GM18499 (cell line): ENCODE measurements at regions not wholly inside any gene's neighbourhood (a gene's known extent, or its start where the extent isn't known, plus 50 kb on each side); places are given as distances from the start of the nearest gene placed in this dataset.
"Not testable (repeated sequence)": the region's sequence is repeated elsewhere in the genome, so short reads cannot be mapped to it uniquely, and the experiment has no call there.

ENCODE experiments used
- ATAC-seq: cut with Tn5 transposase; IDR thresholded peaks from one replicate; pipeline ENCODE4 v1.9.1; 2021; ENCODE audit warnings: moderate number of reproducible peaks; ENCODE audit not compliant: insufficient read depth, unreplicated experiment

GRCh38 chr6:95848717-95849116 lies 167.1 kb upstream of the FUT9 start:
- no peak for ATAC-seq

- no peak for ATAC-seq
These were observed 158.9 kb upstream of the FUT9 start for GRCh38 chr6:95856876-95857364.

DNA sequence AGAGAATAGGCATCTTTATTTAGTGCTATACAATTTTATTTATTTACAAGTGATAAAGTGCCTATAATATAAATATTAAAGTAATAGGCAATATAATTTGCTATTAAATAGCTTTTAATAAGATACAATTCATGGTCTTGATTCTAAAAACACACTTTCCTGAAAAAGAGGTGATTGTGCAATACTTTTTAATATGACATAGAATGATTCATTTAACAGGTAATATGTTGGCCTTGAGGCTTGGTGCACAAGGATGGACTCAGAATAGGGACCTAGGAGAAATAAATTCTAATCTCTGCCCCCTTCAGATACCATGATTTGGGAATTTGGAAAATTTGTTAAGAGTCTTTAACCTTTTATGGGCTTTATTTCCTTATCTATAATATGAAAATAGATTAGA lies 149.9 kb upstream of the FUT9 start:
- ATAC-seq: no peak

DNA sequence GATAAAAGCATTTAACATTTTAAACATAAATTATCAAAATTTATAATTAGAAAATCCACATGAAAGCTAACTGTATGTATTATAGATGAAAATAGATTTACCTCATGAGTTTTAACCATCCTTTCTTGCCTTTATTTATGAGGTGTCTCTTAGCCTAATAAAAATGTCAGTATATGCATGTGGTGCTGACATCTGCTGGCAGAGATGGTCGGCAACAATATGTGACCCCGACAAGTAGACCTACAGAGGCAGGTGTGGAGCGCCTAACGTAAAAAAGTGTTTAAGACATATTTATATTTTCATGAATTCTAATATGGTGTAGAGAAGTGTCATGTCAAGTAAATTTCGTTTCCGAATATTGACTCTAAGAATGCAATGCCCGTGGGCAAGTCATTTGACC lies 149.0 kb upstream of the FUT9 start:
- no peak for ATAC-seq

DNA sequence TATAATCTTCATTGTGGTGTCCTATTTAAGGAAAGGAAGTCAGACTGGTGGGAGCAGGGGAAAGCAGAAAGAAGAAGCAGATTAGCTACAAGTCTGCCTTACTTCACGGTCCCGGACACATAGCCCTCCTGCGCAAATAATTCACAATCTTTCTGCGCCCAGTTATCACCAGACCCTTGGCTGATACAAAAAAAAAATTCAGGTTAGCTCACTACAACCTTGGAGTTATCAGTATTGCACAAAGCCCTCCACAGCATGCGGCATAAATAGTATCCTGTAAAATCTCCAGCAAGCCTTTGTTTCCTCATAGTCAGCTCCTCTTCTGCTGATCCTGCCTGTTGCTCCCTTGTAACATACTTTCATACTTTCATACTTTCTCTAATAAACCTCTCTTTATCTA lies 148.6 kb upstream of the FUT9 start:
- ATAC-seq: no peak

- ATAC-seq: no peak
These were observed 138.3 kb upstream of the FUT9 start for GRCh38 chr6:95877480-95877879.

DNA sequence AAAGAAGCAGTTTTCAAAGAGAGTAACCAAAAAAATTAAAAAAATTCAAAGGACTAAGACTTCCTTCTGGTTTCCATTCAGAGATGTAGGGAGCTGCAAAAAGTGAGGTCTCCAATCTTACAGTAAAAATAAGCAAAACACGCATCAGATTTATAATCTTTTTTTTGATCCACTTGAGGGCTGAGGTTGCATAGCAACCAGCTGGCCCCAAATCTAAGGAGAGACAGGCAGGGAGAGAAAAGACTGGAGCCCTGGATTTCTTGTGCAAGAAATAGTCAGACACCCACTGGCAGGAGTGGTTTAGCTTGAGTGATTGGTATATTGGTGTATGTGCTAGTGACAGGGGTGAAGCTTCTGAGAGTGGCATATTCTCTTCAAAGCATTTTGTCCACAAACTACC lies 135.9 kb upstream of the FUT9 start:
- no peak for ATAC-seq

- ATAC-seq: no peak
These were observed 133.4 kb upstream of the FUT9 start for GRCh38 chr6:95882371-95882770.

DNA sequence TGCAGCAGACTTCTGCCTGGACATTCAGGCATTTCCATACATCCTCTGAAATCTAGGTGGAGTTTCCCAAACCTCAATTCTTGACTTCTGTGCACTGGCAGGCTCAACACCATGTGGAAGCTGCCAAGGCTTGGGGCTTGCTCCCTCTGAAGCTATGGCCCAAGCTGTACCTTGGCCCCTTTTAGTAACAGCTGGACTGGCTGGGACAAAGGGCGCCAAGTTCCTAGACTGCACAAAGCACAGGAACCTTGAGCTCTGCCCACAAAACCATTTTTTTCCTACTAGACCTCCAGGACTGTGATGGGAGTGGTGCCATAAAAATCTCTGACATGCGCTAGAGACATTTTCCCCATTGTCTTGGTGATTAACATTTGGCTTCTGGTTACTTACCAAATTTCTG lies 127.1 kb upstream of the FUT9 start:
- not testable (repeated sequence) for ATAC-seq

GRCh38 chr6:95905132-95905531 lies 110.6 kb upstream of the FUT9 start:
- no peak for ATAC-seq

GRCh38 chr6:95917034-95917433 lies 98.7 kb upstream of the FUT9 start:
- no peak for ATAC-seq

DNA sequence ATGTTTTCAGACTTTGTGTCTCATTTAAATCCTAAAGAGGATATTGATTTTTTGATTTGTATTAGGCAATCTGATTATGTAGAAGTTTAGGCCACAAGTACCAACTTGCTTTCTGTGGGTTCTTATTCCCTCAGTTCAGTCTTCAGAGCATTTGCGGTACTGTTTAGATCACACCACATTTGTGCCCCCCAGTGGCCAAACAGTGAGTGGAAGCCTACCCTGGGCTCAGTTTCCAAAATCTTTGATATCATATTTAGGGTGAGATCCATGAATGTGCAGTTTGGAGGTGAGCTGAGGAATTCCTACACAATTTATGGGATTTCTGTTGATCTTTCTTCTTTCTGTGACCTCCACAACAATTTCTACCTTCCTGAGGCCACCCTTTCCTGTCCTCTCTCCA lies 92.3 kb upstream of the FUT9 start:
- no peak for ATAC-seq

- no peak for ATAC-seq
These were observed 80.0 kb upstream of the FUT9 start for GRCh38 chr6:95935736-95936135.

DNA sequence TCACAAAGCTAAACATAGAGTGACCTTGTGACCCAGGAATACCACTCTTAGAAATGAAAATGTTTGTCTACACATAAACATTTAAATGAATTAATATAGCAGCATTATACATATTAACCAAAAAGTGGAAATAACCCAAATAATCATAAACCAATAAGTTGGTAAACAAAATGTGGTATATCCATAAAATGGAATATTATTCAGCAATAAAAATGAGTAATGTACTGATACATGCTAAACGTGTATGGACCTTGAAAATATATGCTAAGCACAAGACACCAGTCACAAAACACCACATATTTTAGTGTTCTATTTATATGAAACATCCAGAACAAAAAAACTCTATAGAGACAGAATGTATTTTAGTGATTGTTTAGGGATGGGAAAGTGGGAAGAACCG lies 68.9 kb upstream of the FUT9 start:
- ATAC-seq: no peak

- no peak for ATAC-seq
These were observed 67.5 kb upstream of the FUT9 start for GRCh38 chr6:95948324-95948723.

- no peak for ATAC-seq
These were observed 65.8 kb upstream of the FUT9 start for GRCh38 chr6:95949985-95950384.

DNA sequence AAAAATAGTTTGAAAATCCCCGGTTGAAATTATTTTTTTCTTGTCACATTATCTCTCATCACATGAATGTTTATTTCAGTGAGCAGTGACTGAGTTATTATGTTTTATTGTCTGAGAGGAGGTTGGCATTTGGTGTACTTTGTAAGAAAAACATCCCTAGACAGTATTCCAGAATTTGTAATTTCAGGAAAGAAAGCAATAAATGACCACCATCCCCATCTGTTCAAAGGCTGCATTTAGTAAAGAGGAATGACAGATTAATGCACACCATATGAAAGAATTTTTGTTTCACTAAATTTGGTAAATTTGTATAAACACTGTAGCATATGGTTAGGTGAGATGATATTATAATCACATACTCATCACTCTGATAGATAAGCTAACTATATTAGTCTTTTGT lies 57.1 kb upstream of the FUT9 start:
- no peak for ATAC-seq

DNA sequence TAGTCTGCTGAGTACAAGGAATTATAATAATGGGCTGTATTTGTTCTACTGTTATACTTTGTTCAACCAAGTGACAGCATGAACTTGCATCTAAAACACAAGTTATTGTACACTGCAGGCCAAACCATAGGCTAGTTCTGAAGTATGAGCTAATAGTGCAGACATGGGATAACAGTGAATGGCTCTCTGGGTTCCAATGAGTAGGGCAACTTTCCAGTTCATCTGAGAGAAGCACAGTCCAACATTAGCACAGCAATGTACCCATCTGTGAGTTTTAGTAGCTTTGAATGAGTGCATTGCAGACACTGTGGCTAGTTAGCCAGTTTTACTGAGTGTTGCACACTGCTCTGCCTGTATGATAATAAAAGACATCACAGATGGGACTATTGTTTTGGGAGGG lies 56.5 kb upstream of the FUT9 start:
- no peak for ATAC-seq
